H9 (cell line): ENCODE measurements at regions not wholly inside any gene's neighbourhood (a gene's known extent, or its start where the extent isn't known, plus 50 kb on each side); places are given as distances from the start of the nearest gene placed in this dataset.
A peak's percentile ranks its signal among the peaks of the same experiment; 100 is the strongest.

Experiments used
- DNase-seq: peaks from one replicate; pipeline ENCODE4 v3.0.0-alpha.2; 2017
- H2AFZ ChIP-seq: one replicate; pipeline ENCODE4 v1.6.1; 2013; ENCODE audit warnings: mild to moderate bottlenecking, low read length, control low read depth, moderate library complexity
- H2AK5ac ChIP-seq: 2 replicates; pipeline ENCODE4 v1.6.1; 2013; ENCODE audit warnings: low read length, control low read depth, mixed read lengths; ENCODE audit not compliant: insufficient read length
- H2BK120ac ChIP-seq: one replicate; pipeline ENCODE4 v1.6.1; 2013; ENCODE audit warnings: low read depth, mild to moderate bottlenecking, low read length, control low read depth, inconsistent platforms; ENCODE audit not compliant: poor library complexity, severe bottlenecking
- H2BK12ac ChIP-seq: 2 replicates; pipeline ENCODE4 v1.6.1; 2013; ENCODE audit warnings: low read length, control low read depth, mixed read lengths, low read depth; ENCODE audit not compliant: insufficient read length
- H2BK15ac ChIP-seq: 2 replicates; pipeline ENCODE4 v1.6.1; 2013; ENCODE audit warnings: low read depth, low read length, control low read depth
- H2BK20ac ChIP-seq: one replicate; pipeline ENCODE4 v1.6.1; 2013; ENCODE audit warnings: low read depth, mild to moderate bottlenecking, low read length, control low read depth, inconsistent platforms; ENCODE audit not compliant: poor library complexity, severe bottlenecking
- H2BK5ac ChIP-seq: 2 replicates; pipeline ENCODE4 v1.6.1; 2013; ENCODE audit warnings: low read length, control low read depth, mixed read lengths; ENCODE audit not compliant: insufficient read length
- H3K14ac ChIP-seq: 2 replicates; pipeline ENCODE4 v1.6.1; 2013; ENCODE audit warnings: low read length, control low read depth; ENCODE audit not compliant: insufficient read depth
- H3K18ac ChIP-seq: 2 replicates; pipeline ENCODE4 v1.6.1; 2013; ENCODE audit warnings: low read depth, mild to moderate bottlenecking, mixed read lengths, low read length, control low read depth; ENCODE audit not compliant: insufficient read length
- H3K23ac ChIP-seq: 2 replicates; pipeline ENCODE4 v1.6.1; 2013; ENCODE audit warnings: low read length, control low read depth, mixed read lengths, low read depth; ENCODE audit not compliant: insufficient read length
- H3K23me2 ChIP-seq: 2 replicates; pipeline ENCODE4 v1.6.1; 2013; ENCODE audit warnings: low read depth, mild to moderate bottlenecking, mixed read lengths, low read length, control low read depth; ENCODE audit not compliant: insufficient read length, poor library complexity, severe bottlenecking
- H3K27ac ChIP-seq: 2 replicates; pipeline ENCODE4 v1.5.1; 2013; ENCODE audit warnings: low read length, control low read depth, mixed read lengths, low read depth; ENCODE audit not compliant: insufficient read length
- H3K27me3 ChIP-seq: 2 replicates; pipeline ENCODE4 v1.6.1; 2013; ENCODE audit warnings: low read length, control low read depth, inconsistent platforms; ENCODE audit not compliant: insufficient read depth
- H3K4ac ChIP-seq: 2 replicates; pipeline ENCODE4 v1.6.1; 2013; ENCODE audit warnings: low read depth, mild to moderate bottlenecking, control low read depth, inconsistent platforms, low read length, moderate library complexity
- H3K4me1 ChIP-seq: 2 replicates; pipeline ENCODE4 v1.6.1; 2013; ENCODE audit warnings: low read length, control low read depth, inconsistent platforms; ENCODE audit not compliant: insufficient read depth
- H3K4me2 ChIP-seq: 2 replicates; pipeline ENCODE4 v1.6.1; 2013; ENCODE audit warnings: low read length, control low read depth, mixed read lengths; ENCODE audit not compliant: insufficient read length, insufficient read depth
- H3K56ac ChIP-seq: 2 replicates; pipeline ENCODE4 v1.6.1; 2013; ENCODE audit warnings: low read depth, mild to moderate bottlenecking, mixed read lengths, low read length, control low read depth; ENCODE audit not compliant: insufficient read length
- H3K79me1 ChIP-seq: 2 replicates; pipeline ENCODE4 v1.6.1; 2013; ENCODE audit warnings: low read depth, mild to moderate bottlenecking, moderate library complexity, low read length, control low read depth, inconsistent platforms; ENCODE audit not compliant: insufficient read depth, poor library complexity, severe bottlenecking
- H3K79me2 ChIP-seq: 2 replicates; pipeline ENCODE4 v1.6.1; 2013; ENCODE audit warnings: low read length, control low read depth, inconsistent platforms; ENCODE audit not compliant: insufficient read depth
- H3K9ac ChIP-seq: 2 replicates; pipeline ENCODE4 v1.6.1; 2013; ENCODE audit warnings: low read length, control low read depth, mixed read lengths; ENCODE audit not compliant: insufficient read length; ENCODE audit errors: extremely low read depth
- H3K9me3 ChIP-seq: one replicate; pipeline ENCODE4 v1.6.1; 2013; ENCODE audit warnings: low read depth, low read length, inconsistent platforms; ENCODE audit not compliant: control insufficient read depth
- H3T11ph ChIP-seq: one replicate; pipeline ENCODE4 v1.6.1; 2013; ENCODE audit warnings: mild to moderate bottlenecking, low read length, control low read depth, inconsistent platforms
- H4K20me1 ChIP-seq: one replicate; pipeline ENCODE4 v1.6.1; 2013; ENCODE audit not compliant: control insufficient read depth, insufficient read length, insufficient read depth
- H4K5ac ChIP-seq: 2 replicates; pipeline ENCODE4 v1.6.1; 2013; ENCODE audit warnings: low read depth, mild to moderate bottlenecking, mixed read lengths, low read length, control low read depth; ENCODE audit not compliant: insufficient read length
- H4K8ac ChIP-seq: replicated peaks from 2 replicates; pipeline ENCODE4 v1.6.1; 2013; ENCODE audit warnings: low read length, control low read depth, mixed read lengths, low read depth; ENCODE audit not compliant: insufficient read length
- H4K91ac ChIP-seq: 2 replicates; pipeline ENCODE4 v1.6.1; 2013; ENCODE audit warnings: low read depth, mild to moderate bottlenecking, moderate library complexity, mixed read lengths, low read length, control low read depth; ENCODE audit not compliant: insufficient read length
- H3K27ac Mint-ChIP-seq, 3 experiments: 2 replicates in 2 of 3; 3 replicates in 1 of 3; pipeline ENCODE4 v1.8.0; 2020 to 2021; ENCODE audit warnings: mixed read lengths in 3 of 3, mild to moderate bottlenecking in 1 of 3, moderate library complexity in 1 of 3
- H3K27me3 Mint-ChIP-seq: 2 replicates; pipeline ENCODE4 v1.8.0; 2021; ENCODE audit warnings: low read depth, mild to moderate bottlenecking, moderate library complexity, mixed read lengths
- H3K36me3 Mint-ChIP-seq, 3 experiments: 2 replicates in 2 of 3; 3 replicates in 1 of 3; pipeline ENCODE4 v1.8.0; 2020 to 2021; ENCODE audit warnings: low read depth in 3 of 3, mixed read lengths in 3 of 3; ENCODE audit not compliant: insufficient read depth in 1 of 3
- H3K4me1 Mint-ChIP-seq, 2 experiments: 2 replicates each; pipeline ENCODE4 v1.8.0; 2020; ENCODE audit warnings: mixed read lengths in 2 of 2
- H3K4me3 Mint-ChIP-seq, 2 experiments: 2 replicates in 1 of 2; 3 replicates in 1 of 2; pipeline ENCODE4 v1.8.0; 2020 to 2021; ENCODE audit warnings: mild to moderate bottlenecking in 2 of 2, mixed read lengths in 2 of 2, moderate library complexity in 1 of 2
- H3K9me3 Mint-ChIP-seq, 2 experiments: 2 replicates in 1 of 2; 3 replicates in 1 of 2; pipeline ENCODE4 v1.8.0; 2020; ENCODE audit warnings: mild to moderate bottlenecking in 2 of 2, mixed read lengths in 2 of 2, moderate library complexity in 1 of 2
- WGBS: extraction: QIAGEN DNeasy Blood & Tissue Kit; methylation state at CpG from one replicate; pipeline ENCODE4 v1.1.7; 2013; ENCODE audit warnings: missing lambda C conversion rate, low lambda C conversion rate, mixed read lengths; ENCODE audit not compliant: insufficient read length; ENCODE audit errors: extremely low coverage; 5-methylcytosine and 5-hydroxymethylcytosine counted together
- TF ChIP-seq, protein P1 (sequence below): fragments of 200-600 bp; sonication (generic); conservative IDR thresholded peaks from 3 replicates; pipeline ENCODE4 v1.8.0; 2021; ENCODE audit warnings: antibody characterized with exemption, mild to moderate bottlenecking

DNA sequence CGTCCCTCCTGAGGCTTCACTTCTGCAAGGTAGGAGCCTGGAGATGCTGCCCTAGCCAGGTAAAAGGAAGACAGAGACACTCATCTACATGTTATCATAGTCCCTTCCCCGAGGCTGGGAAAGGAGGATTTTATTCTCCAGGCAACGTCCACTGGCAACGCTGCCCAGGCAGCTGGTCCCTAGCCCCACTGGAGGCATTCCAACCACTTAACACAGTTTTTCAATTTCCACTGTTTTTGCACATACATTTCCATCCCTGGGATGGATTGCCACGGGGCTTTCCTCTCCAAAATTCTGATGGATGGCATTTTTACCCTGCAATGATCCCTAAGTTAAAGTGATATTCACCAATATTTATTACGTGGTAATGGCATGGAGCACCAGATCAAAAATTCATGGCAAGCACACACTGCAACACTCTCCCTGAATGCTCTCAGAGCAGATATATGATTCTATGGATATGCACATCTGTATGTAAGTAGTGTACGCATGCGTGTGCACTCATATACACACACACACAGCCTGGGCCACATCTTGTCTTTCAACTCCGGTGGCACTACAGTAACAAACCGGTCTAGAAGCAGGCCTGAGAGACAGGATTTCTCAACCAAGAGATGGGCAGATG is 322.3 kb upstream of the TSHZ3 start:
- no peak overlapping the region for H2BK12ac ChIP-seq
- Mint-ChIP-seq H3K4me3 (no peak overlapping the region), H3K9me3 (no peaks in the 10 kb centered on the region; a peak in 1 of 5 replicates), H3K36me3 (no peaks in the 10 kb centered on the region), H3K4me1 (peaks cover 0 to 4% of the 10 kb centered on the region in 2 experiments; a peak in 2 of 4 replicates), H3K27me3 (no peaks in the 10 kb centered on the region; the same call in 1 of the 2 replicates), H3K27ac (peak overlapping the region in 1 of 3 experiments; percentile 25; a peak in 1 of 7 replicates)
- H2BK5ac ChIP-seq, result no peak overlapping the region
- no peak overlapping the region for H4K8ac ChIP-seq
- no peak overlapping the region for H3K9ac ChIP-seq
- H3K14ac ChIP-seq, result no peak overlapping the region
- no peak overlapping the region for H2BK120ac ChIP-seq
- no peak overlapping the region for H3K4ac ChIP-seq
- TF ChIP-seq, protein P1, sequence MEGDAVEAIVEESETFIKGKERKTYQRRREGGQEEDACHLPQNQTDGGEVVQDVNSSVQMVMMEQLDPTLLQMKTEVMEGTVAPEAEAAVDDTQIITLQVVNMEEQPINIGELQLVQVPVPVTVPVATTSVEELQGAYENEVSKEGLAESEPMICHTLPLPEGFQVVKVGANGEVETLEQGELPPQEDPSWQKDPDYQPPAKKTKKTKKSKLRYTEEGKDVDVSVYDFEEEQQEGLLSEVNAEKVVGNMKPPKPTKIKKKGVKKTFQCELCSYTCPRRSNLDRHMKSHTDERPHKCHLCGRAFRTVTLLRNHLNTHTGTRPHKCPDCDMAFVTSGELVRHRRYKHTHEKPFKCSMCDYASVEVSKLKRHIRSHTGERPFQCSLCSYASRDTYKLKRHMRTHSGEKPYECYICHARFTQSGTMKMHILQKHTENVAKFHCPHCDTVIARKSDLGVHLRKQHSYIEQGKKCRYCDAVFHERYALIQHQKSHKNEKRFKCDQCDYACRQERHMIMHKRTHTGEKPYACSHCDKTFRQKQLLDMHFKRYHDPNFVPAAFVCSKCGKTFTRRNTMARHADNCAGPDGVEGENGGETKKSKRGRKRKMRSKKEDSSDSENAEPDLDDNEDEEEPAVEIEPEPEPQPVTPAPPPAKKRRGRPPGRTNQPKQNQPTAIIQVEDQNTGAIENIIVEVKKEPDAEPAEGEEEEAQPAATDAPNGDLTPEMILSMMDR, result no peak
- H2BK15ac ChIP-seq, result no peak overlapping the region
- no peaks in the 10 kb centered on the region for H3K79me1 ChIP-seq
- no peak overlapping the region for H3T11ph ChIP-seq
- no peak overlapping the region for H3K23ac ChIP-seq
- H3K4me1 ChIP-seq, result no peaks in the 10 kb centered on the region; the same call in 1 of the 2 replicates
- H3K27me3 ChIP-seq, result no peaks in the 10 kb centered on the region
- H4K20me1 ChIP-seq, result no peaks in the 10 kb centered on the region
- no peaks in the 10 kb centered on the region for H3K9me3 ChIP-seq
- no peak overlapping the region for H3K27ac ChIP-seq
- no peak overlapping the region for H3K18ac ChIP-seq
- no peak for DNase-seq
- H4K5ac ChIP-seq, result no peak overlapping the region
- no peak overlapping the region for H2BK20ac ChIP-seq
- no peak overlapping the region for H2AK5ac ChIP-seq
- no peaks in the 10 kb centered on the region for H3K23me2 ChIP-seq
- no peak overlapping the region for H2AFZ ChIP-seq
- no peak overlapping the region for H3K56ac ChIP-seq
- no CpG with 5 or more reads among the region's 10 CpGs for WGBS
- H3K79me2 ChIP-seq, result no peaks in the 10 kb centered on the region
- no peak overlapping the region for H4K91ac ChIP-seq
- H3K4me2 ChIP-seq, result no peak overlapping the region
